Liver (tissue), 7 donors: ENCODE measurements at regions not wholly inside any gene's neighbourhood (a gene's known extent, or its start where the extent isn't known, plus 50 kb on each side); places are given as distances from the start of the nearest gene placed in this dataset.

Experiments used
- DNase-seq: peaks from one replicate; pipeline ENCODE4 v3.0.0-alpha.2; 2017; ENCODE audit warnings: low spot score
- H3K27ac ChIP-seq, 2 donors: one replicate each; pipeline ENCODE4 v1.7.0; 2013; ENCODE audit warnings: inconsistent platforms in 2 of 2, low read length in 2 of 2, control low read depth in 1 of 2, low read depth in 1 of 2, mild to moderate bottlenecking in 1 of 2
- H3K27me3 ChIP-seq, 4 donors: one replicate each; pipeline versions ENCODE4 v1.6.1 to v1.7.0; 2013; ENCODE audit warnings: low read length in 3 of 4, inconsistent platforms in 1 of 4, mild to moderate bottlenecking in 1 of 4, moderate library complexity in 1 of 4; ENCODE audit not compliant: control insufficient read depth in 4 of 4, insufficient read depth in 4 of 4
- H3K36me3 ChIP-seq, 4 donors: one replicate each; pipeline versions ENCODE4 v1.6.1 to v1.7.0; 2013; ENCODE audit warnings: low read length in 3 of 4, mild to moderate bottlenecking in 3 of 4, low read depth in 1 of 4, moderate library complexity in 1 of 4; ENCODE audit not compliant: control insufficient read depth in 4 of 4, insufficient read depth in 3 of 4
- H3K4me1 ChIP-seq, 4 donors: one replicate each; pipeline versions ENCODE4 v1.6.1 to v1.7.0; 2013; ENCODE audit warnings: low read length in 3 of 4, mild to moderate bottlenecking in 3 of 4, moderate library complexity in 1 of 4; ENCODE audit not compliant: control insufficient read depth in 4 of 4, insufficient read depth in 4 of 4
- H3K4me3 ChIP-seq, 3 donors: one replicate each; pipeline versions ENCODE4 v1.6.1 to v1.7.0; 2013; ENCODE audit warnings: low read length in 3 of 3, control low read depth in 1 of 3, low read depth in 1 of 3, mild to moderate bottlenecking in 1 of 3
- H3K9ac ChIP-seq, 2 donors: one replicate each; pipeline ENCODE4 v1.7.0; 2013; ENCODE audit warnings: low read length in 2 of 2, mild to moderate bottlenecking in 2 of 2, moderate library complexity in 2 of 2, control low read depth in 1 of 2, low read depth in 1 of 2
- H3K9me3 ChIP-seq, 4 donors: one replicate each; pipeline versions ENCODE4 v1.6.1 to v1.7.0; 2013; ENCODE audit warnings: low read length in 3 of 4; ENCODE audit not compliant: control insufficient read depth in 4 of 4
- CTCF ChIP-seq: fragments of 150-350 bp; IDR thresholded peaks from 2 replicates; pipeline ENCODE4 v1.5.1; 2017; ENCODE audit warnings: improper control_type of control experiment, low read depth, low read length; ENCODE audit not compliant: missing input control
- EGR1 ChIP-seq, 2 donors: IDR thresholded peaks; 2 replicates each; pipeline ENCODE4 v1.6.1; 2016 to 2018; ENCODE audit warnings: antibody characterized with exemption in 2 of 2, low read depth in 2 of 2
- FOXA1 ChIP-seq: IDR thresholded peaks from 2 replicates; pipeline ENCODE4 v1.6.1; 2016; ENCODE audit warnings: antibody characterized with exemption
- FOXA2 ChIP-seq: IDR thresholded peaks from 2 replicates; pipeline ENCODE4 v1.6.1; 2016; ENCODE audit warnings: antibody characterized with exemption
- GABPA ChIP-seq, 2 donors: IDR thresholded peaks in 1 of 2; conservative IDR thresholded peaks in 1 of 2; 2 replicates each; pipeline ENCODE4 v1.6.1; 2016; ENCODE audit warnings: antibody characterized with exemption in 2 of 2, mild to moderate bottlenecking in 1 of 2, moderate library complexity in 1 of 2
- HNF4A ChIP-seq, 2 donors: conservative IDR thresholded peaks; 2 replicates each; pipeline ENCODE4 v1.6.1; 2016; ENCODE audit warnings: antibody characterized with exemption in 2 of 2, mild to moderate bottlenecking in 2 of 2
- HNF4G ChIP-seq: IDR thresholded peaks from 2 replicates; pipeline ENCODE4 v1.6.1; 2016; ENCODE audit warnings: antibody characterized with exemption
- JUND ChIP-seq, 2 donors: IDR thresholded peaks; 2 replicates each; pipeline ENCODE4 v1.6.1; 2016; ENCODE audit warnings: antibody characterized with exemption in 2 of 2
- NR2F2 ChIP-seq: IDR thresholded peaks from 2 replicates; pipeline ENCODE4 v1.6.1; 2016; ENCODE audit warnings: antibody characterized with exemption
- RAD21 ChIP-seq, 2 donors: IDR thresholded peaks; 2 replicates each; pipeline ENCODE4 v1.6.1; 2016; ENCODE audit warnings: antibody characterized with exemption in 2 of 2, mild to moderate bottlenecking in 2 of 2
- RXRA ChIP-seq, 2 donors: IDR thresholded peaks; 2 replicates each; pipeline ENCODE4 v1.6.1; 2017 to 2018; ENCODE audit warnings: antibody characterized with exemption in 2 of 2, mild to moderate bottlenecking in 1 of 2
- SP1 ChIP-seq: IDR thresholded peaks from 2 replicates; pipeline ENCODE4 v1.6.1; 2018; ENCODE audit warnings: antibody characterized with exemption, mild to moderate bottlenecking
- TAF1 ChIP-seq: conservative IDR thresholded peaks from 2 replicates; pipeline ENCODE4 v1.6.1; 2016; ENCODE audit warnings: antibody characterized with exemption, mild to moderate bottlenecking
- YY1 ChIP-seq: IDR thresholded peaks from 2 replicates; pipeline ENCODE4 v1.6.1; 2016; ENCODE audit warnings: antibody characterized with exemption, mild to moderate bottlenecking
- ZBTB33 ChIP-seq: IDR thresholded peaks from 2 replicates; pipeline ENCODE4 v1.6.1; 2016; ENCODE audit warnings: antibody characterized with exemption
- TF ChIP-seq, protein P1 (sequence below): IDR thresholded peaks from 2 replicates; pipeline ENCODE4 v1.6.1; 2016; ENCODE audit warnings: antibody characterized with exemption, mild to moderate bottlenecking
- TF ChIP-seq, protein P2 (sequence below): IDR thresholded peaks from 2 replicates; pipeline ENCODE4 v1.6.1; 2016; ENCODE audit warnings: antibody characterized with exemption
- TF ChIP-seq, protein P3 (sequence below): IDR thresholded peaks from 2 replicates; pipeline ENCODE4 v1.6.1; 2016; ENCODE audit warnings: antibody characterized with exemption
- donor health status: healthy.
- donor health status: healthy.
- donor health status: healthy.
- donor health status: healthy.

DNA sequence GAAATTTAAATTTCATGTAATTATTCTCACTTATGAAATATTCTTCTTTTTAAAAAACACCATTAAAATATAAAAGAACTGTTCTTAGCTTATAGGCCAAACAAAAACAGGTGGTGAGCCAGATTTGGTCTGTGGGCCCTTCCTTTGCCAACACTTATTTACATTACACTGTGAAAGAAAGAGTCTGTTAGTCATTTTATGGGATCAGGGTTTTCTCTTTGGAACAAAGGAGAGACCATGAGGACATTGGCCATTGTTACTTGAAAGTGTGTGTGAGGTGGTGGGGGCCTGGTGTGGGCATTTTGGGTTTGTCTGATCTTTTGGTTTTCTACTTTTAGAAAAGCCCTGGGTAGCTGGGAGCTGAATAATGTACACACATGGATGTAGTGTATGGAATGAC, 62.7 kb downstream of the TTC6 start:
- Histone ChIP-seq H3K4me3 (no peak overlapping the region), H3K36me3 (no peaks in the 10 kb centered on the region), H3K9me3 (no peaks in the 10 kb centered on the region), H3K27me3 (no peaks in the 10 kb centered on the region), H3K9ac (no peak overlapping the region), H3K4me1 (no peaks in the 10 kb centered on the region), H3K27ac (no peak overlapping the region)
- DNase-seq: no peak
- TF ChIP-seq YY1 (no peak), FOXA2 (no peak), SP1 (no peak), FOXA1 (no peak), RXRA (IDR thresholded peaks at IDR 0.05) (no peak), CTCF (no peak), HNF4A (conservative IDR thresholded peaks at IDR 0.05) (no peak), NR2F2 (no peak), GABPA (IDR thresholded peaks at IDR 0.05 in 1 of 2, conservative IDR thresholded peaks at IDR 0.05 in 1 of 2) (no peak), RAD21 (IDR thresholded peaks at IDR 0.05) (no peak), EGR1 (IDR thresholded peaks at IDR 0.05; ENCODE audit: low read depth in 2 of 2) (no peak), ZBTB33 (no peak), JUND (IDR thresholded peaks at IDR 0.05) (no peak), HNF4G (no peak), TAF1 (no peak)
- TF ChIP-seq, protein P1, sequence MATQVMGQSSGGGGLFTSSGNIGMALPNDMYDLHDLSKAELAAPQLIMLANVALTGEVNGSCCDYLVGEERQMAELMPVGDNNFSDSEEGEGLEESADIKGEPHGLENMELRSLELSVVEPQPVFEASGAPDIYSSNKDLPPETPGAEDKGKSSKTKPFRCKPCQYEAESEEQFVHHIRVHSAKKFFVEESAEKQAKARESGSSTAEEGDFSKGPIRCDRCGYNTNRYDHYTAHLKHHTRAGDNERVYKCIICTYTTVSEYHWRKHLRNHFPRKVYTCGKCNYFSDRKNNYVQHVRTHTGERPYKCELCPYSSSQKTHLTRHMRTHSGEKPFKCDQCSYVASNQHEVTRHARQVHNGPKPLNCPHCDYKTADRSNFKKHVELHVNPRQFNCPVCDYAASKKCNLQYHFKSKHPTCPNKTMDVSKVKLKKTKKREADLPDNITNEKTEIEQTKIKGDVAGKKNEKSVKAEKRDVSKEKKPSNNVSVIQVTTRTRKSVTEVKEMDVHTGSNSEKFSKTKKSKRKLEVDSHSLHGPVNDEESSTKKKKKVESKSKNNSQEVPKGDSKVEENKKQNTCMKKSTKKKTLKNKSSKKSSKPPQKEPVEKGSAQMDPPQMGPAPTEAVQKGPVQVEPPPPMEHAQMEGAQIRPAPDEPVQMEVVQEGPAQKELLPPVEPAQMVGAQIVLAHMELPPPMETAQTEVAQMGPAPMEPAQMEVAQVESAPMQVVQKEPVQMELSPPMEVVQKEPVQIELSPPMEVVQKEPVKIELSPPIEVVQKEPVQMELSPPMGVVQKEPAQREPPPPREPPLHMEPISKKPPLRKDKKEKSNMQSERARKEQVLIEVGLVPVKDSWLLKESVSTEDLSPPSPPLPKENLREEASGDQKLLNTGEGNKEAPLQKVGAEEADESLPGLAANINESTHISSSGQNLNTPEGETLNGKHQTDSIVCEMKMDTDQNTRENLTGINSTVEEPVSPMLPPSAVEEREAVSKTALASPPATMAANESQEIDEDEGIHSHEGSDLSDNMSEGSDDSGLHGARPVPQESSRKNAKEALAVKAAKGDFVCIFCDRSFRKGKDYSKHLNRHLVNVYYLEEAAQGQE: no peak
- TF ChIP-seq, protein P2, sequence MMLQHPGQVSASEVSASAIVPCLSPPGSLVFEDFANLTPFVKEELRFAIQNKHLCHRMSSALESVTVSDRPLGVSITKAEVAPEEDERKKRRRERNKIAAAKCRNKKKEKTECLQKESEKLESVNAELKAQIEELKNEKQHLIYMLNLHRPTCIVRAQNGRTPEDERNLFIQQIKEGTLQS: no peak
- TF ChIP-seq, protein P3, sequence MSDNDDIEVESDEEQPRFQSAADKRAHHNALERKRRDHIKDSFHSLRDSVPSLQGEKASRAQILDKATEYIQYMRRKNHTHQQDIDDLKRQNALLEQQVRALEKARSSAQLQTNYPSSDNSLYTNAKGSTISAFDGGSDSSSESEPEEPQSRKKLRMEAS: no peak

DNA sequence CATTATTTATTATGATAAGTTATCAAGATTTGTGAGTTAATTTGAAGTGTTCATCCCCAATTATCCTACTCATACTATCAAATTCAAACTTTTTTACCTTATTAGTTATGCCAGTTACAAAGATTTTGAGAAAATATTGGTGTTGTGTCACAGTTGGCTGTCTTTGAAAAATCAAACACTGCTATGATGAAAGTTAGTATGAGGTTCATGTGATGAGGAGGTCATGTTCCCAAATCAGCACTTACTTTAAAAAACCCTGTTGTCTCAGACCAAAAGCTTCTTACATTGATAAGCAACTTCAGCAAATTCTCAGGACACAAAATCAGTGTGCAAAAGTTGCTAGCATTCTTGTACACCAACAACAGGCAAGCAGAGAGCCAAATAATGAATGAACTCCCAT, 68.1 kb downstream of the TTC6 start:
- Histone ChIP-seq H3K4me3 (no peak overlapping the region), H3K36me3 (no peaks in the 10 kb centered on the region), H3K27me3 (no peaks in the 10 kb centered on the region), H3K27ac (no peak overlapping the region), H3K9me3 (no peaks in the 10 kb centered on the region), H3K9ac (no peak overlapping the region), H3K4me1 (peaks cover 0 to 5% (median 2%) of the 10 kb centered on the region in 4 donors)
- no peak for DNase-seq
- TF ChIP-seq RAD21 (IDR thresholded peaks at IDR 0.05) (no peak), NR2F2 (no peak), SP1 (no peak), EGR1 (IDR thresholded peaks at IDR 0.05; ENCODE audit: low read depth in 2 of 2) (no peak), TAF1 (no peak)
- TF ChIP-seq, protein P3: no peak
